Testis (tissue), 2 donors: ENCODE measurements at regions not wholly inside any gene's neighbourhood (a gene's known extent, or its start where the extent isn't known, plus 50 kb on each side); places are given as distances from the start of the nearest gene placed in this dataset.

Experiments used
- DNase-seq: peaks from one replicate; pipeline ENCODE4 v3.0.0-alpha.2; 2019
- H3K27ac ChIP-seq, 2 donors: fragments of 200-600 bp; sonication (generic); one replicate each; pipeline ENCODE4 v1.5.1; 2019
- H3K27me3 ChIP-seq: fragments of 200-600 bp; sonication (generic); one replicate; pipeline ENCODE4 v1.5.1; 2019
- H3K36me3 ChIP-seq: fragments of 200-600 bp; sonication (generic); one replicate; pipeline ENCODE4 v1.5.1; 2017; ENCODE audit warnings: low read depth; ENCODE audit errors: missing control alignments
- H3K4me1 ChIP-seq: fragments of 200-600 bp; sonication (generic); one replicate; pipeline ENCODE4 v1.5.1; 2019
- H3K4me3 ChIP-seq, 2 donors: fragments of 200-600 bp; sonication (generic); one replicate each; pipeline ENCODE4 v1.5.1; 2017 to 2019
- H3K9me3 ChIP-seq: fragments of 200-600 bp; sonication (generic); one replicate; pipeline ENCODE4 v1.5.1; 2017
- POLR2A ChIP-seq: fragments of 450-650 bp; IDR thresholded peaks from one replicate; pipeline ENCODE4 v1.6.1; 2017; ENCODE audit warnings: antibody characterized with exemption, mild to moderate bottlenecking, moderate library complexity
- WGBS, 2 donors: methylation state at CpG; one replicate each; pipeline ENCODE4 v1.1.5; 2018; 5-methylcytosine and 5-hydroxymethylcytosine counted together
- intact Hi-C: fragments of 100-400 bp; cut with DNase I; formaldehyde crosslinking; loops from one replicate; pipeline ENCODE4 v1.15.1; 2023; ENCODE audit warnings: low total_unique reads
- TF ChIP-seq, protein P1 (sequence below), 3 experiments: fragments of 450-650 bp in 2 of 3; fragments of 200-600 bp in 1 of 3; sonication (generic) in 1 of 3; IDR thresholded peaks; one replicate each; pipeline ENCODE4 v1.5.1; 2016 to 2019; ENCODE audit warnings: antibody characterized with exemption in 3 of 3, mild to moderate bottlenecking in 2 of 3, moderate library complexity in 1 of 3

DNA sequence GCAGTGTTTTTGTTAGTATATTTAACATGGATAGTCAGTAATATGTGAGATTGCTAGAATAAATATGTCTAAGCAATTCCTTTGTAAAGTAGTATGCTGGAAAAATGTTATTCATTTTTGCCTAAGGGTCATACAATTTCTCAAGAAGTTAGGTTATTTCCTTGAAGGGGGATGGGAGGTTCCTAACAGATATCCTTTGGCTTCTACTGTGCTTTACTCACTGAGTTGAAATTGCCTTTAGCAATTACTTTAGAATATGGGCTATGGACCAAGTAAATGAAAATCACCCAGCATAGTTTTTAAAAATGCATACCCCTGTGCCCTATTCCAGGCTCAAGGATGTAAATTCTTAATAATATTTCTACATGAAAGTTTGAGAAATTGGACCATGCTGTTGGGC, 1386.4 kb upstream of the SLC39A10 start:
- no peaks in the 10 kb centered on the region for H3K36me3 ChIP-seq
- intact Hi-C loops = no loop called here
- no peak overlapping the region for H3K27ac ChIP-seq
- H3K4me3 ChIP-seq = no peak overlapping the region
- H3K27me3 ChIP-seq = no peaks in the 10 kb centered on the region
- no peak for DNase-seq
- no peaks in the 10 kb centered on the region for H3K9me3 ChIP-seq
- no peaks in the 10 kb centered on the region for H3K4me1 ChIP-seq
- TF ChIP-seq POLR2A = no peak
- TF ChIP-seq, protein P1, sequence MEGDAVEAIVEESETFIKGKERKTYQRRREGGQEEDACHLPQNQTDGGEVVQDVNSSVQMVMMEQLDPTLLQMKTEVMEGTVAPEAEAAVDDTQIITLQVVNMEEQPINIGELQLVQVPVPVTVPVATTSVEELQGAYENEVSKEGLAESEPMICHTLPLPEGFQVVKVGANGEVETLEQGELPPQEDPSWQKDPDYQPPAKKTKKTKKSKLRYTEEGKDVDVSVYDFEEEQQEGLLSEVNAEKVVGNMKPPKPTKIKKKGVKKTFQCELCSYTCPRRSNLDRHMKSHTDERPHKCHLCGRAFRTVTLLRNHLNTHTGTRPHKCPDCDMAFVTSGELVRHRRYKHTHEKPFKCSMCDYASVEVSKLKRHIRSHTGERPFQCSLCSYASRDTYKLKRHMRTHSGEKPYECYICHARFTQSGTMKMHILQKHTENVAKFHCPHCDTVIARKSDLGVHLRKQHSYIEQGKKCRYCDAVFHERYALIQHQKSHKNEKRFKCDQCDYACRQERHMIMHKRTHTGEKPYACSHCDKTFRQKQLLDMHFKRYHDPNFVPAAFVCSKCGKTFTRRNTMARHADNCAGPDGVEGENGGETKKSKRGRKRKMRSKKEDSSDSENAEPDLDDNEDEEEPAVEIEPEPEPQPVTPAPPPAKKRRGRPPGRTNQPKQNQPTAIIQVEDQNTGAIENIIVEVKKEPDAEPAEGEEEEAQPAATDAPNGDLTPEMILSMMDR (IDR thresholded peaks at IDR 0.05) = no peak

DNA sequence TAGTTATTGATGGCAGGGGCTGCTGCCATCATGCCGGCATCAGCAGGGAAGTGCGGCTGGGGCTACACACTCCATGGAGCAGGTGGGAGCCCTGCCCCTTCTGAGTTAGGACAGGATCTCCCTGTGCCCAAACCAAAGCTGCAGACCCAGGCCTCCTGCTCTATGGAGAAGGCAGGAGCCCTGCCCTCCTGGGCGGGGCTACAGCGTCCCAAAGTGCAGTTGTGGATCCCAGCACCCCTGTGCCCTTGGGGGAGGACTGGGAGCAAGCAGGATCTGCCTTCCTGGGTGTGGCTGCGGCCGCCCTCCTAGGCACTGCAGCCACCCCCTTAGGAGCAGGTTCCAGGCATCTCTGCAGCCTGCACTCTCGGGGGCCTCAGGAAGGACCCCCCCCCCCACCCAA, 1392.4 kb upstream of the SLC39A10 start:
- peak overlapping the region in 1 of 2 donors; percentile 26 for H3K4me3 ChIP-seq
- no peak overlapping the region for H3K27ac ChIP-seq
- TF ChIP-seq, protein P1 (IDR thresholded peaks at IDR 0.05) = no peak
- TF ChIP-seq POLR2A = no peak
- intact Hi-C loops = no loop called here
- H3K27me3 ChIP-seq = no peaks in the 10 kb centered on the region
- no peak for DNase-seq
- 71 to 78% methylated on average over 5 to 7 of the region's 7 CpGs for WGBS, 2 donors
- H3K9me3 ChIP-seq = no peaks in the 10 kb centered on the region
- no peaks in the 10 kb centered on the region for H3K36me3 ChIP-seq
- no peaks in the 10 kb centered on the region for H3K4me1 ChIP-seq

DNA sequence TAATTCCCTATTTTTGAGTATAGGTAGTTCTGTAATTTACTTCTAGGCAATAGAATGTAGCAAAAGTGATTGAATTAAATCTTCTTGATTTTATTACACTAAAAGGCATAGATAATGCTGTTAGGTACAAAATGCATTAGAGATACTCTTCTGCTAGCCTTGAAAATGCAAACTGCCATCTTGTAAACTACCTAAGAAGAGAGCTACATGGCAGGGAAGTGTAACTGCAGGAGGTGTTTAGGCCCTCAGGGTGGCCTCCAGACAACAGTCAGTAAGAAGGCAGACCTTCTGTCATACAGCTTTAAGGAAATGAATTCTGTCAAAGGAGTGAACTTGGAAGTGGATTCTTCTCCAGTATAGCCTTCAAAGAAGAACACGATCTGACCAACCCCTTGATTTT, 1396.8 kb upstream of the SLC39A10 start:
- H3K36me3 ChIP-seq = no peaks in the 10 kb centered on the region
- DNase-seq = no peak
- 62 to 77% methylated on average over 1 of the region's 1 CpG for WGBS, 2 donors
- H3K4me1 ChIP-seq = no peaks in the 10 kb centered on the region
- H3K27me3 ChIP-seq = no peaks in the 10 kb centered on the region
- no peak overlapping the region for H3K4me3 ChIP-seq
- no peaks in the 10 kb centered on the region for H3K9me3 ChIP-seq
- TF ChIP-seq POLR2A = no peak
- TF ChIP-seq, protein P1 (IDR thresholded peaks at IDR 0.05) = no peak
- intact Hi-C loops = no loop called here
- H3K27ac ChIP-seq = no peak overlapping the region

DNA sequence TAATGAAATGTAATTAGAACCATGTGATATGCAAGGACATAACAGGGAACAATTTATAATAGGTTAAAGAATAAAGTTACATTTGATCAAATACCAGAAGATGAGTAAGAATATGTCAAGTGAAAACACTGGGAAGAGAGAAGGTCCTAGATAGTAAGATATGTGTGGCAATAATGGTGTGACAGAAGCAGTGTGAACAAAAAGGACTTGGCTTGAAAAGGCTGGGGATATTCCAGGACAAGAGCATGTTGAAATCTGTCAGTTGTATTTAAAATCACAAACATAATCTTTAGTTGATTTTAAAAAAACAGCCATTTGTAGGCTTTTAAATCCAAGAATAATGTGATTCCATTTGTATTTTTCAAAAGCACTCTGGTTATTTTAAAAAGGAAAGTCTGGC, 1399.9 kb upstream of the SLC39A10 start:
- intact Hi-C loops = no loop called here
- Histone ChIP-seq H3K9me3 (no peaks in the 10 kb centered on the region), H3K27ac (no peak overlapping the region), H3K4me3 (no peak overlapping the region), H3K36me3 (no peaks in the 10 kb centered on the region), H3K4me1 (no peaks in the 10 kb centered on the region), H3K27me3 (no peaks in the 10 kb centered on the region)
- no peak for DNase-seq
- TF ChIP-seq, protein P1 (IDR thresholded peaks at IDR 0.05) = no peak
- TF ChIP-seq POLR2A = no peak

DNA sequence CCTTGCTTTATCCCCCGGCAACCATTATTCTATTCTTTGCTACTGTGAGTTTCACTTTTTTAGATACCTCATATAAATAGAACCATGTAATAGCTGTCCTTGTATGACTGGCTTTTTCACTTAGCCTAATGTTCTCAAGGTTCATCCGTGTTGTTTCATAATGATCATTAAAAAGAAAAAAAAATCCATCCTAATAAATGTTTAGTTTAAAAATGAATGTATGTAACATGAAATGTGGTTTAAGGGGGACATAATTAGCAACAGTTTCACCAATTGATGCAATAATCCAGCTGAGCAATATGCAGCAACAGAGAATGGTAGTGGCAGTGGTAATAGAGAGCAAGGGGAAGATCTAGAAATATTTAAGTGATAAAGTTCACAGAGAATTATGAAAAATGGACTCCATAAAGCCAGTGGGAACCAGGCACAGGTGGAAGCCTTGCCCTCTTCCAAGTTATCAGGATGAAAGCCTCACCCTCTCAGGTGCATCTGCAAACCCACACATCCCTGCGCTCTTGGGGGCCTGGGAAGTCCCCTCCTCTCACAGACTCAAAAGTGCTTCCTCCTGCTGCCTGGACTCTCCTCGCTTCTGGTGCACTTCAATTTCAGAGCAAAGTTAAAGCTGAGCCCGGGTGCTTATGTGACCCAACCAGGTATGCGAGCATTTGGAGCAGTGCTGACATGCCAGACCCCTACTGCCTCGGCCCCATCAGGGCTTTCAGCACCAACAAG, 1403.3 kb upstream of the SLC39A10 start:
- H3K4me1 ChIP-seq = no peaks in the 10 kb centered on the region

More for the DNA sequence above, 1403.3 kb upstream of the SLC39A10 start:
- intact Hi-C loops = no loop called here
- no peak overlapping the region for H3K4me3 ChIP-seq
- no peaks in the 10 kb centered on the region for H3K27me3 ChIP-seq
- no peak overlapping the region for H3K27ac ChIP-seq
- H3K9me3 ChIP-seq = no peaks in the 10 kb centered on the region
- TF ChIP-seq, protein P1 (IDR thresholded peaks at IDR 0.05) = no peak
- TF ChIP-seq POLR2A = no peak
- WGBS, 2 donors = 81 to 92% methylated on average over 6 to 7 of the region's 7 CpGs
- H3K36me3 ChIP-seq = no peaks in the 10 kb centered on the region
- DNase-seq = no peak
